ENCODE measurements at regions not wholly inside any gene's neighbourhood (a gene's known extent, or its start where the extent isn't known, plus 50 kb on each side); places are given as distances from the start of the nearest gene placed in this dataset.

DNA sequence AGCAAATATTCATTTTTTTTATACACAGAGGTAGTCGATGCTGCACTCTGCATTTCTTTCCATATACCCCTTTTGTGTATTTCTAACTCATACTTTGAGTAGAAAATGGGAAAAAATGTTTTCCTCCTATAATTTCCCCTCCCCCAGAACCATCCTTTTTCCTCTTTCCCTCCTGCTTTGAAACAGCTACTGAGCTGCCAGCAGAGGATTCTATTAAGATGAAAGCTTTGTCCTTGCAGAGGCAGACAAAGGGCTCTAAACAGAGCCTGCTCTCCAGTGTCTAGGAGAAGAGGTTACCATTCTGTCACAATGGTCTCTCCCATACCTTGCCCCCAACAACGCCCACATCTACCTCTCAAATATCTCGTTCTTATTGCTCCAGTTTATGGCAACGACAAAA, 74.6 kb upstream of the OSBPL8 start:
- WGBS = 77% methylated on average over 4 of the region's 4 CpGs
- no peak for DNase-seq (ENCODE audit: low spot score in 2 of 2)
- Histone ChIP-seq H3K9me3 (no peaks in the 10 kb centered on the region), H3K27me3 (no peaks in the 10 kb centered on the region), H3K36me3 (no peaks in the 10 kb centered on the region), H3K4me3 (no peak overlapping the region), H3K27ac (no peak overlapping the region), H3K4me1 (no peaks in the 10 kb centered on the region)
- TF ChIP-seq POLR2AphosphoS5 (IDR thresholded peaks at IDR 0.05) = no peak
- TF ChIP-seq, protein P1, sequence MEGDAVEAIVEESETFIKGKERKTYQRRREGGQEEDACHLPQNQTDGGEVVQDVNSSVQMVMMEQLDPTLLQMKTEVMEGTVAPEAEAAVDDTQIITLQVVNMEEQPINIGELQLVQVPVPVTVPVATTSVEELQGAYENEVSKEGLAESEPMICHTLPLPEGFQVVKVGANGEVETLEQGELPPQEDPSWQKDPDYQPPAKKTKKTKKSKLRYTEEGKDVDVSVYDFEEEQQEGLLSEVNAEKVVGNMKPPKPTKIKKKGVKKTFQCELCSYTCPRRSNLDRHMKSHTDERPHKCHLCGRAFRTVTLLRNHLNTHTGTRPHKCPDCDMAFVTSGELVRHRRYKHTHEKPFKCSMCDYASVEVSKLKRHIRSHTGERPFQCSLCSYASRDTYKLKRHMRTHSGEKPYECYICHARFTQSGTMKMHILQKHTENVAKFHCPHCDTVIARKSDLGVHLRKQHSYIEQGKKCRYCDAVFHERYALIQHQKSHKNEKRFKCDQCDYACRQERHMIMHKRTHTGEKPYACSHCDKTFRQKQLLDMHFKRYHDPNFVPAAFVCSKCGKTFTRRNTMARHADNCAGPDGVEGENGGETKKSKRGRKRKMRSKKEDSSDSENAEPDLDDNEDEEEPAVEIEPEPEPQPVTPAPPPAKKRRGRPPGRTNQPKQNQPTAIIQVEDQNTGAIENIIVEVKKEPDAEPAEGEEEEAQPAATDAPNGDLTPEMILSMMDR (IDR thresholded peaks at IDR 0.05) = no peak

DNA sequence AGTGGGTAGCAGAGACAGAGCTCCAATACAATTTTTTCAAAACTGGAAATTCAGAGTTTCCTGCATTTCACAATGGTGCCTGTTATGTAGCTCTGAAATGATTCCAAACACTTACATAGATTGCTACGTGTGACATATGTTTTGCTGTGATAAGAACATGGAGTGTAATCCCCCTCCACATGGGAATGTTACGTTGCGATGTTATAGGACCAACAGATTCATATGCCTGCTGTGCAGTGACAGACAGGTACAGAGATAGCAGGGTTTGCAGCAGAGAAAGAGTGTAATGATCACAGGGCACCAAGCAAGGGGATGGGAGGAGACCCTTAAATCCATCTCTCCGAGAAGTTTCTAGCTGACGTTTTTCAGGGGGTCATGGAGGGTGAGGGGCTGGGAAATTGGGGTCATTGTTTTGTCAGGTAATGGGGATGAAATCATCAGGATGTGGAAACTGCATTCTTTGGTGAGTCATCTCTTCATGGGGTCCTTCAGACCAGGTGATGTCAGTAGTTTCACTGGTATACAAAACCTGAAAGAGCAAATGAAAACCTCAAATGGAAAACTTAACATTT, 76.6 kb upstream of the OSBPL8 start:
- H3K9me3 ChIP-seq = no peaks in the 10 kb centered on the region
- TF ChIP-seq POLR2AphosphoS5 (IDR thresholded peaks at IDR 0.05) (no peak), EP300 (IDR thresholded peaks at IDR 0.05) (no peak), POLR2A (IDR thresholded peaks at IDR 0.05) (no peak)
- TF ChIP-seq, protein P1 (IDR thresholded peaks at IDR 0.05) = no peak
- WGBS = 75% methylated on average over 5 of the region's 5 CpGs

DNA sequence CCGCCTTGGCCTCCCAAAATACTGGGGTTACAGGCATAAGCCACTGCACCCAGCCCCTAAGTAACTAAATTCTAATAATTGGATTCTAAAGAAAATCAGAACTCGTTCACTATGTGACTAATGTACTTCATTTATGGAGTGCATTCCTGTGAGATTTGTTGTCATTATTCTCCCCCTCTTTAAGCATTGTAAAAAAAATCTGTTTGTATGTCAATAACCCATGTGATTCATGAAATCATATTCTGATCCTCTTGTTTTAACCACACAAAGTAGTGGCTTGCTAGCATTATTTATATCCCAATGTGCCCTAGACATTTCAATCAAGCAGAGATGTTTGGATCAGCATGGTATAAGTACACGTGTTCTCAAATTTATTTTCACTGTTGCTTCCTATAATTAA, 78.2 kb upstream of the OSBPL8 start:
- H3K4me3 ChIP-seq = no peak overlapping the region
- no peak for DNase-seq (ENCODE audit: low spot score in 2 of 2)
- no peak overlapping the region for H3K27ac ChIP-seq
- TF ChIP-seq POLR2AphosphoS5 (IDR thresholded peaks at IDR 0.05) (no peak), EP300 (IDR thresholded peaks at IDR 0.05) (no peak), POLR2A (IDR thresholded peaks at IDR 0.05) (no peak)
- TF ChIP-seq, protein P1 (IDR thresholded peaks at IDR 0.05) = no peak
- H3K4me1 ChIP-seq = no peaks in the 10 kb centered on the region
- no peaks in the 10 kb centered on the region for H3K9me3 ChIP-seq
- H3K36me3 ChIP-seq = no peaks in the 10 kb centered on the region
- no peaks in the 10 kb centered on the region for H3K27me3 ChIP-seq
- 79% methylated on average over 3 of the region's 3 CpGs for WGBS

More for the DNA sequence above, 76.6 kb upstream of the OSBPL8 start:
- Histone ChIP-seq H3K4me1 (no peaks in the 10 kb centered on the region), H3K27me3 (no peaks in the 10 kb centered on the region), H3K4me3 (no peak overlapping the region), H3K27ac (no peak overlapping the region), H3K36me3 (no peaks in the 10 kb centered on the region)
- no peak for DNase-seq (ENCODE audit: low spot score in 2 of 2)

DNA sequence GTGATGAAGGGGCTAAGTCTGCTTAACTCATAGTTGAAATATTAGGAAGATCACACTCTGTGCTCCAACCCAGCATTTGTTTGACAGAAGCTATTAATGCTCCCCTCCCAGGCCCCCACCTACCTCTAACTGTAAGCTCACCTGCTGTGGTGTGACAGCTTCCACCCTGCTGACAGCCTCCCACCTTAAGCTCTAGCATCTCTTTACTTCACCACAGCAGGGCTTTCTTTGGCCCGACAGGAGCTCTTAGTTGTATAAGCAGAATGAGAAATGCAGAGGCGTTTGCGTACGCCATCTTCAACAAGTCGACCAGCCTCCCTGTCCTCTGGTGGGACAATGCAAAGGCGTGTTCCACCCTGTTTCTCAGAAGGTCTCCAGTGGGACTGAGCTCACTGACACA, 80.1 kb upstream of the OSBPL8 start:
- Histone ChIP-seq H3K36me3 (no peaks in the 10 kb centered on the region), H3K9me3 (no peaks in the 10 kb centered on the region), H3K27me3 (no peaks in the 10 kb centered on the region), H3K4me3 (no peak overlapping the region), H3K4me1 (no peaks in the 10 kb centered on the region), H3K27ac (no peak overlapping the region)
- no peak for DNase-seq (ENCODE audit: low spot score in 2 of 2)
- WGBS = 94% methylated on average over 6 of the region's 6 CpGs
- TF ChIP-seq POLR2A (IDR thresholded peaks at IDR 0.05) (no peak), POLR2AphosphoS5 (IDR thresholded peaks at IDR 0.05) (no peak), EP300 (IDR thresholded peaks at IDR 0.05) (no peak)
- TF ChIP-seq, protein P1 (IDR thresholded peaks at IDR 0.05) = no peak

DNA sequence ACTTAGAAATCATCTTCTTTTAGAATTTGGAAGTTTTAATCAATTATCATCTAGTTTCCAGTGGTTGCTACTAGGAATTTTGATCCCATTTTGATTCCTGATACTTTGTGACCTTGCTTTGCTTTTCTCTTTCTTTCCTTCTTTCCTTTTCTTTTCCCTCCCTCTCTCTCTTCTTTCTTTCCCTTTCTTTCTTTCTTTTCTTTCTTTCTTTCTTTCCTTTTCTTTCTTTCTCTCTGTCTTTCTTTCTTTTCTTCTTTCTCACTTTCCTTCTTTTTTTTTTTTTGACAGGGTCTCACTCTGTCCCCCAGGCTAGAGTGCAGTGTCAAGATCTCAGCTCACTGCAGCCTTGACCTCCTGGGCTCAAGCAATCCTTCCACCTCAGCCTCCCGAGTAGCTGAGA, 81.5 kb upstream of the OSBPL8 start:
- Histone ChIP-seq H3K36me3 (no peaks in the 10 kb centered on the region), H3K9me3 (no peaks in the 10 kb centered on the region), H3K4me3 (no peak overlapping the region), H3K27me3 (no peaks in the 10 kb centered on the region), H3K27ac (no peak overlapping the region), H3K4me1 (no peaks in the 10 kb centered on the region)
- TF ChIP-seq POLR2AphosphoS5 (IDR thresholded peaks at IDR 0.05) = no peak
- TF ChIP-seq EP300 (IDR thresholded peaks at IDR 0.05) = no peak
- TF ChIP-seq, protein P1 (IDR thresholded peaks at IDR 0.05) = no peak
- TF ChIP-seq POLR2A (IDR thresholded peaks at IDR 0.05) = no peak
- no peak for DNase-seq (ENCODE audit: low spot score in 2 of 2)
- WGBS = 93% methylated on average over 1 of the region's 1 CpG
